T47D (cell line): ENCODE measurements at regions not wholly inside any gene's neighbourhood (a gene's known extent, or its start where the extent isn't known, plus 50 kb on each side); places are given as distances from the start of the nearest gene placed in this dataset.

Source experiments
- DNase-seq, 2 experiments: peaks; one replicate each; pipeline versions ENCODE4 v3.0.0 to v3.0.0-alpha.2; 2011 to 2012; ENCODE audit warnings: low read depth in 1 of 2, low spot score in 1 of 2
- JUND ChIP-seq: IDR thresholded peaks from 2 replicates; pipeline ENCODE4 v1.6.1; 2012; ENCODE audit warnings: low read depth
- in situ Hi-C: cut with HindIII; loops from 2 replicates; pipeline ENCODE4 v1.10.0; 2016; ENCODE audit warnings: low sequenced_read_pairs, low pct_unique_long_range_greater_than_20kb

GRCh38 chr14:89648924-89649323, 231.9 kb upstream of the FOXN3 start:
- TF ChIP-seq JUND, result no peak
- DNase-seq, result no peak
- in situ Hi-C loops, result no loop called here

- in situ Hi-C loops, result no loop called here
- DNase-seq, result no peak
- no peak for TF ChIP-seq JUND
Observed at GRCh38 chr14:89648510-89648909, 231.5 kb upstream of the FOXN3 start.

- DNase-seq, result no peak
- in situ Hi-C loops, result no loop called here
- TF ChIP-seq JUND, result no peak
Observed at GRCh38 chr14:89646971-89647370, 229.9 kb upstream of the FOXN3 start.

GRCh38 chr14:89644641-89645040, 227.6 kb upstream of the FOXN3 start:
- no peak for DNase-seq
- in situ Hi-C loops, result no loop called here
- TF ChIP-seq JUND, result no peak

GRCh38 chr14:89641495-89642175, 224.6 kb upstream of the FOXN3 start:
- no peak for TF ChIP-seq JUND
- in situ Hi-C loops, result no loop called here
- DNase-seq, result no peak

GRCh38 chr14:89640141-89640540, 223.1 kb upstream of the FOXN3 start:
- in situ Hi-C loops, result no loop called here
- DNase-seq, result no peak
- TF ChIP-seq JUND, result no peak

- DNase-seq, result no peak
- no peak for TF ChIP-seq JUND
- in situ Hi-C loops, result no loop called here
Observed at GRCh38 chr14:89639687-89640086, 222.7 kb upstream of the FOXN3 start.

- no peak for TF ChIP-seq JUND
- no peak for DNase-seq
- in situ Hi-C loops, result no loop called here
Observed at GRCh38 chr14:89638891-89639290, 221.9 kb upstream of the FOXN3 start.

GRCh38 chr14:89637581-89637980, 220.5 kb upstream of the FOXN3 start:
- in situ Hi-C loops, result no loop called here
- DNase-seq, result no peak
- TF ChIP-seq JUND, result no peak

- DNase-seq, result no peak
- TF ChIP-seq JUND, result no peak
- in situ Hi-C loops, result no loop called here
Observed at GRCh38 chr14:89635615-89636014, 218.6 kb upstream of the FOXN3 start.

GRCh38 chr14:89634037-89634436, 217.0 kb upstream of the FOXN3 start:
- no peak for TF ChIP-seq JUND
- in situ Hi-C loops, result no loop called here
- DNase-seq, result no peak

- no peak for TF ChIP-seq JUND
- in situ Hi-C loops, result no loop called here
- DNase-seq, result no peak
Observed at GRCh38 chr14:89630101-89630829, 213.2 kb upstream of the FOXN3 start.

- no peak for DNase-seq
- in situ Hi-C loops, result no loop called here
- TF ChIP-seq JUND, result no peak
Observed at GRCh38 chr14:89629383-89629782, 212.3 kb upstream of the FOXN3 start.
